Gastroesophageal sphincter (tissue), 4 donors: ENCODE measurements at regions not wholly inside any gene's neighbourhood (a gene's known extent, or its start where the extent isn't known, plus 50 kb on each side); places are given as distances from the start of the nearest gene placed in this dataset.

Source experiments
- ATAC-seq: fragments of 150-250 bp; one replicate; pipeline ENCODE4 v1.9.1; 2016; ENCODE audit warnings: mild to moderate bottlenecking, moderate library complexity
- H3K27ac ChIP-seq, 4 donors: fragments of 200-600 bp; sonication (generic) in 3 of 4; 1 replicate in 3 of 4; 2 replicates in 1 of 4; pipeline ENCODE4 v1.5.1; 2016 to 2019
- H3K27me3 ChIP-seq: fragments of 200-600 bp; sonication (generic); one replicate; pipeline ENCODE4 v1.5.1; 2019
- H3K36me3 ChIP-seq, 2 donors: fragments of 200-600 bp; sonication (generic); one replicate each; pipeline ENCODE4 v1.5.1; 2019; ENCODE audit warnings: control low read depth in 1 of 2
- H3K4me1 ChIP-seq, 3 donors: fragments of 200-600 bp; sonication (generic); 1 replicate in 2 of 3; 2 replicates in 1 of 3; pipeline ENCODE4 v1.5.1; 2016 to 2019; ENCODE audit warnings: control low read depth in 2 of 3
- H3K4me3 ChIP-seq, 2 donors: fragments of 200-600 bp; sonication (generic); one replicate each; pipeline ENCODE4 v1.5.1; 2019; ENCODE audit warnings: mild to moderate bottlenecking in 1 of 2, moderate library complexity in 1 of 2
- H3K9me3 ChIP-seq, 3 donors: fragments of 200-600 bp; sonication (generic); one replicate each; pipeline ENCODE4 v1.5.1; 2017 to 2019; ENCODE audit warnings: control low read depth in 2 of 3
- EP300 ChIP-seq: sonication (generic); formaldehyde crosslinking; IDR thresholded peaks from one replicate; pipeline ENCODE4 v1.6.1; 2017; ENCODE audit warnings: antibody characterized with exemption, mild to moderate bottlenecking
- POLR2A ChIP-seq, 2 donors: fragments of 450-650 bp; IDR thresholded peaks; one replicate each; pipeline ENCODE4 v1.6.1; 2017; ENCODE audit warnings: antibody characterized with exemption in 2 of 2, mild to moderate bottlenecking in 2 of 2, moderate library complexity in 1 of 2
- POLR2AphosphoS5 ChIP-seq: sonication (generic); formaldehyde crosslinking; IDR thresholded peaks from one replicate; pipeline ENCODE4 v1.6.1; 2017; ENCODE audit warnings: antibody characterized with exemption
- WGBS, 2 donors: methylation state at CpG; one replicate each; pipeline ENCODE4 v1.1.5; 2018; ENCODE audit warnings: low coverage in 1 of 2; 5-methylcytosine and 5-hydroxymethylcytosine counted together
- TF ChIP-seq, protein P1 (sequence below), 4 experiments: fragments of 200-600 bp in 2 of 4; fragments of 450-650 bp in 2 of 4; sonication (generic) in 1 of 4; IDR thresholded peaks; one replicate each; pipeline ENCODE4 v1.5.1; 2017 to 2019; ENCODE audit warnings: antibody characterized with exemption in 4 of 4, mild to moderate bottlenecking in 2 of 4, moderate library complexity in 2 of 4

DNA sequence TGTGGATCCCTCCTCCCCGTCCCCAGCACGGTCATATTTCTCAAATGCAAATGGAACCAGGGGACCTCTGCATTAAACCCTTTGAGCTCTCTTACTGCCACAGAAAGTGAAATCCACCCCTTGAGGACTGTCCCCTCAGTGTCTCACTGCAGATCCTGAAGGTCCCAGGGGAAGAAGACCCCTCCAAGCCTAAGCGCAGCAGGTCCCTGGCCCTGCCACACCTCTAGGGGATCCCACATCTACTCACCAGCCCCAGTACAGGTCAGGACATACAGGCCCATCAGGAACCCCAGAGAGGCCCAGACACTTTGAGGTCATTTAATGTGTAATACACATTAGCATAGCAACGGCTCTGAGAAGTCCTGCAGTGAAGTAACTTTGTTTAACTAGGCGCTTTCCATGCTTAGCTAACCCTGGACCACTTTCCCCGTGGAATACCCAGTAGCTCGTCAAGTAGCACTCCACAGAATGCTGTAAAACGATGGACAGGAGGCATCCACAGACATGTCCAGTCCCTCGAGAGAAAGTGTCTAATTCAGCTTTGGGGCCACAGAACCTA, 54.7 kb upstream of the ALDH1B1 start:
- TF ChIP-seq POLR2A (IDR thresholded peaks at IDR 0.05) (no peak), POLR2AphosphoS5 (no peak), EP300 (no peak)
- TF ChIP-seq, protein P1, sequence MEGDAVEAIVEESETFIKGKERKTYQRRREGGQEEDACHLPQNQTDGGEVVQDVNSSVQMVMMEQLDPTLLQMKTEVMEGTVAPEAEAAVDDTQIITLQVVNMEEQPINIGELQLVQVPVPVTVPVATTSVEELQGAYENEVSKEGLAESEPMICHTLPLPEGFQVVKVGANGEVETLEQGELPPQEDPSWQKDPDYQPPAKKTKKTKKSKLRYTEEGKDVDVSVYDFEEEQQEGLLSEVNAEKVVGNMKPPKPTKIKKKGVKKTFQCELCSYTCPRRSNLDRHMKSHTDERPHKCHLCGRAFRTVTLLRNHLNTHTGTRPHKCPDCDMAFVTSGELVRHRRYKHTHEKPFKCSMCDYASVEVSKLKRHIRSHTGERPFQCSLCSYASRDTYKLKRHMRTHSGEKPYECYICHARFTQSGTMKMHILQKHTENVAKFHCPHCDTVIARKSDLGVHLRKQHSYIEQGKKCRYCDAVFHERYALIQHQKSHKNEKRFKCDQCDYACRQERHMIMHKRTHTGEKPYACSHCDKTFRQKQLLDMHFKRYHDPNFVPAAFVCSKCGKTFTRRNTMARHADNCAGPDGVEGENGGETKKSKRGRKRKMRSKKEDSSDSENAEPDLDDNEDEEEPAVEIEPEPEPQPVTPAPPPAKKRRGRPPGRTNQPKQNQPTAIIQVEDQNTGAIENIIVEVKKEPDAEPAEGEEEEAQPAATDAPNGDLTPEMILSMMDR (IDR thresholded peaks at IDR 0.05) = no peak

DNA sequence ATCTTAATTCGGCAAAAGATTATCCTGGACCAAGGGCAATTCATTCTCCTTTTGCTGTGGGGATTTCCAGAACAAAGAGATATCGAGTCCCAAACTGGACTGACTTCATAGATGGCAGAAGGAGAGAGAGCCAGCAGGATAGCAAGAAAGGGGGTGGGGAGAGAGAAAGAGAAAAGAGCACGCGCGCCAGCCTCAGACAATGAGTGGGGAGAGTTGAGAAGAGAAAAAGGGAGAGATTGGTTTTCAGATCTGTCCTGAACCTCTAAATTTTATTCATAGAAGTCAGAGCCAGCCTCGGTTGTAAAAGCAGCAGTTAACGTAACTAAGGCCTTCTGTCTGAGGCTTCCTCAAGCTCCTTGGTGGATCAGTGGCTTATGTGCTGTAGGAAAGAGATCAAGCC, 55.3 kb upstream of the ALDH1B1 start:
- H3K9me3 ChIP-seq = no peaks in the 10 kb centered on the region
- no peak overlapping the region for H3K27ac ChIP-seq
- no peak for TF ChIP-seq EP300
- no peak for TF ChIP-seq POLR2A (IDR thresholded peaks at IDR 0.05)
- TF ChIP-seq POLR2AphosphoS5 = no peak
- TF ChIP-seq, protein P1 (IDR thresholded peaks at IDR 0.05) = no peak
- no peaks in the 10 kb centered on the region for H3K4me1 ChIP-seq
- H3K36me3 ChIP-seq = no peaks in the 10 kb centered on the region
- no peak for ATAC-seq
- no peak overlapping the region for H3K4me3 ChIP-seq
- 78 to 80% methylated on average over 6 to 7 of the region's 7 CpGs for WGBS, 2 donors
- H3K27me3 ChIP-seq = no peaks in the 10 kb centered on the region

More for the DNA sequence above, 54.7 kb upstream of the ALDH1B1 start:
- H3K9me3 ChIP-seq = no peaks in the 10 kb centered on the region
- 80 to 83% methylated on average over 4 to 5 of the region's 9 CpGs for WGBS, 2 donors
- ATAC-seq = no peak
- H3K27ac ChIP-seq = no peak overlapping the region
- no peaks in the 10 kb centered on the region for H3K36me3 ChIP-seq
- no peak overlapping the region for H3K4me3 ChIP-seq
- H3K4me1 ChIP-seq = no peaks in the 10 kb centered on the region
- H3K27me3 ChIP-seq = no peaks in the 10 kb centered on the region

GRCh38 chr9:38336341-38336740, 56.2 kb upstream of the ALDH1B1 start:
- no peak overlapping the region for H3K4me3 ChIP-seq
- WGBS, 2 donors = 68% methylated on average over 5 of the region's 8 CpGs; no CpG with 5 or more reads in 1 of the 2 donors
- H3K9me3 ChIP-seq = no peaks in the 10 kb centered on the region
- no peaks in the 10 kb centered on the region for H3K36me3 ChIP-seq
- H3K27me3 ChIP-seq = no peaks in the 10 kb centered on the region
- H3K27ac ChIP-seq = no peak overlapping the region
- ATAC-seq = no peak
- TF ChIP-seq POLR2AphosphoS5 (no peak), POLR2A (IDR thresholded peaks at IDR 0.05) (no peak), EP300 (no peak)
- TF ChIP-seq, protein P1 (IDR thresholded peaks at IDR 0.05) = no peak
- H3K4me1 ChIP-seq = no peaks in the 10 kb centered on the region

GRCh38 chr9:38335686-38336085, 56.8 kb upstream of the ALDH1B1 start:
- WGBS, 2 donors = no CpG with 5 or more reads among the region's 1 CpG
- Histone ChIP-seq H3K4me1 (no peaks in the 10 kb centered on the region), H3K27me3 (no peaks in the 10 kb centered on the region), H3K4me3 (no peak overlapping the region), H3K9me3 (no peaks in the 10 kb centered on the region), H3K27ac (no peak overlapping the region), H3K36me3 (no peaks in the 10 kb centered on the region)
- TF ChIP-seq, protein P1 (IDR thresholded peaks at IDR 0.05) = no peak
- no peak for TF ChIP-seq EP300
- no peak for ATAC-seq

- Histone ChIP-seq H3K36me3 (no peaks in the 10 kb centered on the region), H3K9me3 (no peaks in the 10 kb centered on the region), H3K4me1 (no peaks in the 10 kb centered on the region), H3K27ac (no peak overlapping the region), H3K27me3 (no peaks in the 10 kb centered on the region), H3K4me3 (no peak overlapping the region)
- ATAC-seq = no peak
- no peak for TF ChIP-seq POLR2A (IDR thresholded peaks at IDR 0.05)
- 49 to 65% methylated on average over 3 of the region's 3 CpGs for WGBS, 2 donors
These were observed 58.3 kb upstream of the ALDH1B1 start for GRCh38 chr9:38334234-38334633.
